SK-N-SH treated with all-trans-retinoic acid at 6 μM for 48 hours (cell line): ENCODE measurements at regions not wholly inside any gene's neighbourhood (a gene's known extent, or its start where the extent isn't known, plus 50 kb on each side); places are given as distances from the start of the nearest gene placed in this dataset.

Experiments used
- CREB5 ChIP-seq: fragments of 250-450 bp; sonication (Bioruptor Pico); IDR thresholded peaks from 2 replicates; pipeline ENCODE4 v1.5.1; 2020; ENCODE audit warnings: low read depth, mild to moderate bottlenecking, moderate library complexity
- ESRRG ChIP-seq: fragments of 250-450 bp; sonication (Bioruptor Pico); IDR thresholded peaks from 2 replicates; pipeline ENCODE4 v1.6.1; 2021; ENCODE audit warnings: mild to moderate bottlenecking
- PATZ1 ChIP-seq: fragments of 250-450 bp; sonication (Bioruptor Pico); IDR thresholded peaks from 2 replicates; pipeline ENCODE4 v1.8.0; 2020; ENCODE audit warnings: mild to moderate bottlenecking, moderate library complexity, borderline replicate concordance
- RARB ChIP-seq: fragments of 250-450 bp; sonication (Bioruptor Pico); IDR thresholded peaks from 2 replicates; pipeline ENCODE4 v1.8.0; 2021; ENCODE audit warnings: mild to moderate bottlenecking, moderate library complexity
- ZC3H10 ChIP-seq: fragments of 250-450 bp; sonication (Bioruptor Pico); IDR thresholded peaks from 2 replicates; pipeline ENCODE4 v1.5.1; 2021; ENCODE audit warnings: mild to moderate bottlenecking, moderate library complexity
- ZFP3 ChIP-seq: fragments of 250-450 bp; sonication (Bioruptor Pico); IDR thresholded peaks from 2 replicates; pipeline ENCODE4 v1.5.0; 2020; ENCODE audit warnings: mild to moderate bottlenecking, moderate library complexity
- ZNF8 ChIP-seq: fragments of 450-650 bp; formaldehyde crosslinking; IDR thresholded peaks from 2 replicates; pipeline ENCODE4 v1.5.0; 2020; ENCODE audit warnings: mild to moderate bottlenecking, moderate library complexity

- no peak for TF ChIP-seq PATZ1 (CRISPR knock-in tag)
- no peak for TF ChIP-seq ZFP3 (CRISPR knock-in tag)
- no peak for TF ChIP-seq ZNF8
- TF ChIP-seq ESRRG: no peak
- no peak for TF ChIP-seq ZC3H10
- TF ChIP-seq CREB5 (CRISPR knock-in tag): no peak
- no peak for TF ChIP-seq RARB (CRISPR knock-in tag)
These were observed 159.0 kb downstream of the LRIG3 start for GRCh38 chr12:58761308-58761707.
